Vagina (tissue), 2 donors: ENCODE measurements at regions not wholly inside any gene's neighbourhood (a gene's known extent, or its start where the extent isn't known, plus 50 kb on each side); places are given as distances from the start of the nearest gene placed in this dataset.

Experiments used
- CTCF ChIP-seq, 3 experiments: fragments of 450-650 bp in 2 of 3; fragments of 200-600 bp in 1 of 3; sonication (generic) in 1 of 3; IDR thresholded peaks; one replicate each; pipeline ENCODE4 v1.5.1; 2017 to 2019; ENCODE audit warnings: antibody characterized with exemption in 3 of 3, mild to moderate bottlenecking in 2 of 3, moderate library complexity in 2 of 3
- POLR2A ChIP-seq, 2 donors: fragments of 450-650 bp; IDR thresholded peaks; one replicate each; pipeline ENCODE4 v1.6.1; 2017; ENCODE audit warnings: antibody characterized with exemption in 2 of 2, mild to moderate bottlenecking in 2 of 2, moderate library complexity in 2 of 2
- POLR2AphosphoS5 ChIP-seq, 2 donors: sonication (generic); formaldehyde crosslinking; IDR thresholded peaks; one replicate each; pipeline ENCODE4 v1.9.0; 2017; ENCODE audit warnings: antibody characterized with exemption in 2 of 2, mild to moderate bottlenecking in 2 of 2, low read depth in 1 of 2; ENCODE audit not compliant: insufficient read depth in 1 of 2

- TF ChIP-seq CTCF (IDR thresholded peaks at IDR 0.05), result no peak
- no peak for TF ChIP-seq POLR2A (IDR thresholded peaks at IDR 0.05)
- no peak for TF ChIP-seq POLR2AphosphoS5 (IDR thresholded peaks at IDR 0.05; ENCODE audit: insufficient read depth in 1 of 2, low read depth in 1 of 2)
These were observed 367.9 kb upstream of the RUNX1 start for GRCh38 chr21:35416866-35417489.
